ENCODE measurements at regions not wholly inside any gene's neighbourhood (a gene's known extent, or its start where the extent isn't known, plus 50 kb on each side); places are given as distances from the start of the nearest gene placed in this dataset.

DNA sequence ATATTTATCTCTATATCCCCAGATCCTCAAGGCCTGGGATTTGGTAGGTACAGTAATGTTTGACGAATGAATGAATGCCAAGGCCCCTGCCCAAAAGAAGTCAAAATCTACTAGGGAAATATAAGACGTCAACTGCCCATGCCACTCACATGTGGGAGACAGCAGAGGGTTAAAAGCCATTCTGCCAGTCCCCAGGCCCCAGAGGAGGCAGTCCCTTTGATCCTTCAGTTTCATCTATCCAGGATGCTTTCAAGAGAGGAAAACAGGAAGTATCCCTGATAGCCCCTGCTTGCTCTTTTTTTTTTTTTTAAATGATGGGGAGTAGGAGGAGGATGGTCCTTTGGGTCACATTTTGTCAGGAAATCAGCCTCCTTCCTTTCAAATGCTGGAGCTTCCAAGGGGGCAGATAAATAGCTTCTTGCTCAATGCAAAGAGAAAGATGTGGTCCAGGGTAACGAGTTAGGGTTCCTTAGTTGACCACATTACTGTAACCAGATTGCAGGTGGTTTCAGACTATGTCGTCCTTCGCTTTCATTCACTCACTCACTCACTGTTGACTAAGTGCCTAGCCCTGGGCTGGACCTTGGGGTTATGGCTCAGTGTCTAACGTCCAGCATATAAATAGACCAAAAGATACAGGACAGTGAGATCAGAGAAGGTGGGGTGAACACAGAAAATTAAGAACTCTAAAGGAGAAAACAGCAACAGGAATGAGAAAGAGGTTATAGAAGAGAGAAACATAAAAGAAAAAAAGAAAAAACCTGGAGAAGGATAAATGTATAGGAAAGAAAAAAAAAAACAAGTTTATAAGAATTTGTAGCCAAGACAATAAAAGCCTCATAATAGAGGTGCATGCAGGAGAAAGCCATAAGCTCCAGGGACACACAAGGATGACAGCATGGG, 64.6 kb upstream of the PIM1 start:
- no peak for DNase-seq (ENCODE audit: low read depth)

DNA sequence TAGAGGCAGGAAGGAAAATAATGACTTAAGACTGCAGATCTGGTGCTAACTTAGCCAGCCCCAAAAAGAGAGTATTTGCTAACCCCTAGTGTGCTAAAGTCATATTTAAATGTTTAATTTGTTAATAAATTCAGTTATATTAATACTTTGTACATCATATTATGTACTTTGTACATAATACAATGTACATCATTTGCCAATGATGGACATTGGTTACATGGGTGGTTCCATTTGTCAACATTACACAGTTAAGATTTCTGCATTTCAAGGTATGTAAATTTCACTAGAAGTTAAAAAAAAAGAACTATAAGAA, 63.9 kb upstream of the PIM1 start:
- no peak for DNase-seq (ENCODE audit: low read depth)

DNA sequence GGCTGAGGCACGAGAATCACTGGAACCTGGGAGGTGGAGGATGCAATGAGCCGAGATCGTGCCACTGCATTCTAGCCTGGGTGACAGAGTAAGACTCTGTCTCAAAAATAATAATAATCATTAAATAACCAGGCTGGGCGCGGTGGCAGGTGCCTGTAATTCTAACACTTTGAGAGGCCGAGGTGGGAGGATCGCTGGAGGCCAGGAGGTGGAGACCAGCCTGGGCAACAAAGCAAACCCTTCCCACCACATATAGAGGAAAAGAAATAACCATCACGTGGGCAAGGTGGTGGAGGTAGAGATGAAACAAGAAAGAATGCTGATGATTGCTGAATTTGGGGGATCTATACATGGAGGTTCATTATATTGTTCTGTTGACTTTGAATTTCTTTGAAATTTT, 63.4 kb upstream of the PIM1 start:
- no peak for DNase-seq (ENCODE audit: low read depth)

DNA sequence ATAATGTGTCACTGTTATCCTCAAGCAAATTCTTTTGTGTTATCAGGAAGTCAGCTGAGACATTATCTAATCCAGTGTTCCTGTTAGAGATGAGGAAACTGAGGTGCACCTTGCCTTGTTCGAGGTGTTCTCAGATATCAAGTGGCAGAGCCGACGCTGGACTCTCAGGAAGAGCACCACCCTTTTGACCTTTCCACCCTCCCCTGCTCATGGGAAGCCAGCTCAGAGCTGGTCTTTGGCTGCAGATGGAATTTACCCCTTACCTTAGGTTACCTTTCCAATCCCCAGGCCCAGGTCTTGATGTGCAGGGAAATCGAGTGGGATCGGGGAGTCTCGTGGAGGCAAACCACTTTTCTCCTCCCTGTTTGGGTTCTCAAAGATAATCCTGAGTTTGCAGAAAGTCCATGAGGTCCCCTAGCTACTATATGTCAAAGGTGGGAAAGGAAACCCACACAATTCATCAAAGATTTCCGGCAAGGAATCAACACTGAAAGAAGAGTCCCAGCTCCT, 62.9 kb upstream of the PIM1 start:
- DNase-seq (ENCODE audit: low read depth), result no peak

DNA sequence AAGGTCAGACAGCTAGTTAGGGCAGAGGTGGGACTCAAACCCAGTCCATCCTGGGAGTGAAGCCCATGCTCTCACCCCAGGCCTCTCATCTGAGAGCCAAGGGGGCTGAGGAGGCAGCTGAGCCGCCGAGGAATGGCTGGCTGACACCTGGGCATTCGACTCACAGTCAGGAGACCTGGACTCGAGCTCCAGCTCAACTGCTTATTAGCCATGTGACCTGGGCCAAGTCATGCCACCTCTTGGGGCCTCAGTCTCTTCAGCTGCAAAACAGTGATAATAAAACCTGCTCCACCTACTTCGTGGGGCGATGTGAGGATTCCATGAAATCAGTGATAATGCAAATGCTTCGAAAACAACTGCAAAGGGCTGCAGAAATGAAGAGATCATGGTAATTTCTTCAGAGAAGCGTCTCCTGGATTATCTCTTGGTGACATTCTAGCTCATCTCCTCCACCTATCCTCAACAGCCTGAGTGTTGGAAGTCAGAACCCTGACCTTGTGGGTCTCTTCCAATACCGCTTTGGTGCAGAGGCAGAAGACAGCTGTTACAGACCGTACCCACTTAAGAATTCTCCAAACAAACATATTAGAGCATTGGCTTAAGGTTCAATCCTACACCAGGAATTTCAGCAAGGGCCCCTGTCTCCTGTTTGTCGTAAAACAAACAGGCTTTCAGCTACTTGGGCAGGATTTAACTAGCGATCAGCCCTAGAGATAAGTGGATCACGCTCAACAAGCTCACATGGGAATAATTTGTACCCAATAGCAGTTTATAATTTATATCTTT, 60.0 kb upstream of the PIM1 start:
- no peak for DNase-seq (ENCODE audit: low read depth)

DNA sequence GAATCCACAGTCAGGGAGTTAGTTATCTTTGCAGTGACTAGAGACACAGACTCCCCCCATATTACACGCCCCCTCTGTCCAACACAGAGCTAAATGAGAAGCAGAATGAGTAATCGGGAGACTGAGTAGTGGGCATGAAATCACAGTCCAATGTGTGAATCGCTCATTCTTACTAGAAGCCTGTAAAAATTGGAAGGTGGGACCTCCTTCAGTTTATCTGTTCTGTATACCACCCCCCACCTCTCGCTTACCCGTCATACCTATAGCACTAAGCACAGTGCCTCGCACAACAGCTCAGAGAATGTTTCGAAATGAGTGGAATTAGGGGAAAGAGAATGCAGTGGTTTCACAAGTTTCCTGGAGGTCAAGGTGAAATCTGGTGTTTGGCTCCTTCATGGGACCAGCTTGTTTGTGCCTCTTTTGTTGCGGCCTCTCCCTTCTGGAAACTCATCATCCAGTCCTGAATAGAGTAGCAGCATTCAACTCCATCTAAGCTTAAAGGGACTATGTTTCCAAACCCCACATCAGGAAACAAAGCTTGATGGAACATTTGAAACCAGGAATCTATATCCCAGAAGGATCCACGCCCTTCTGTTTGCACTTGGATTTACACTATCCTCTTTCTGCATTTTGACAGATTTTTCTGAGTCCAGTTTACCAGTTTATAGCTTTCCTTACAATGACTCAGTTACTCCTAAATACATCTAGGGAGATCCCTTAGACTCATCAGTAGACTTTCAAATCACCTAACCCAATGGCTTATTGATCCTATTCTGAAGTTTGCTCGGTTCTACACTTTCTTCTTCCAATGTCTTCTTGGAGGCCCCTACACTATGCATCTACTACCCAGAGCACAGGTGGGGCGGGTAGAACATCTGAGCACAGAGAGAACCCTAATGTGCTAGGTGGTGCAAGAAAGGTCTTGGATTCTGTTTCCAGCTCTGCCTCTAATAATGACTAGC, 59.2 kb upstream of the PIM1 start:
- no peak for DNase-seq (ENCODE audit: low read depth)

DNA sequence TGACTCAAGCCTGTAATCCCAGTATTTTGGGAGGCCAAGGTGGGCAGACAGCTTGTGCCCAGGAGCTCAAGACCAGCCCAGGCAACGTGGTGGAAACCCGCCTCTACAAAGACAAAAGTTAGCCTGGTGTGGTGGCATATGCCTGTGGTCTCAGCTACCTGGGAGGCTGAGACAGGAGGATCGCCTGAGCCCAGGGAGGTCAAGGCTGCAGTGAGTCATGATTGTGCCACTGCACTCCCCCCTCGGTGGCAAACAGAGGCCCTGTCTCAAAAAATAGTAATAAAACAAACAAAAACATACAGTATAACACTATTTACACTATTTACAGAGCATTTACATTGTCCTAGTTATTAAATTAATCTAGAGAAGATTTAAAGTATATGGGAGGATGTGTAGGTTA, 56.0 kb upstream of the PIM1 start:
- DNase-seq (ENCODE audit: low read depth), result no peak

DNA sequence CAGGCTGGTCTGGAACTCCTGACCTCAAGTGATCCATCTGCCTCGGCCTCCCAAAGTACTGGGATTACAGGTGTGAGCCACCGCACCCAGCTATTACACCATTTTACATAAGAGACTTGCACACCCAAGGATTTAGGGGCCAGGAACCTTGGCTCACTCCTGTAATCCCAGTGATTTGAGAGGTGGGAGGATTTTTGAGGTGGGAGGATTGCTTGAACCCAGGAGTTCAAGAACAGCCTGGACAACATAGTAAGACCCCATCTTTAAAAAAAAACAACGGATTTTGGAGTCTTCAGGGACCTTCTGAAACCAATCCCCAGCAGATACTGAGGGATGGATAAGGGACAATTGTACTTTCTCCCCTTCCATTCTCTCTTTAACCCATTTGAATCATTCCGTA, 55.3 kb upstream of the PIM1 start:
- DNase-seq (ENCODE audit: low read depth), result no peak

DNA sequence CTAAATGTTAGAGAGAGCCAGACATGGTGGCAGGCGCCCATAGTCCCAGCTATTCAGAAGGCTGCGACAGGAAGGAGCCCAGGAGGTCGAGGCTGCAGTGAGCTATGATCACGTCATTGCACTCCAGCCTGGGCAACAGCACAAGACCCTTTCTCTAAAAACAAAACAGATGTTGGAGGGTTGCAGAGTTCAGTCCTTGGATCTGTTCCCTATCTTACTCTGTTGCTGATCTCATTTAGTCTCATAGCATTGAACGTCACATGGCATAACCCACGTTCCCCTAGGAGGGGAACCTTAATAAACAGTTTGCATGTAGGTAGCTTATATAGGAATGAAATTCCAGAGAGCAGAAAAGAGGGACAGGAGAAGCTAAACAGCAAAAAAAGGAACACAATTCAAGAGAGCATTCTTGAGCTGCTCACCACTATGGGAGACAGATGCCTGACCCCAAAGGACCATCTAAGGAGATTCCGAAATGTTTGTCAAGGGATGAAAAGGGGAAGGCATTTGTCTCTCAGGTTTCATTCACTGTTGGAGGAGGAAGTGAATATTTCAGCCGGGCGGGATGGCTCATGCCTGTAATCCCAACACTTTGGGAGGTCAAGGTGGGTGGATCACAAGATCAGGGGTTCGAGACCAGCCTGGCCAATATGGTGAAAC, 54.6 kb upstream of the PIM1 start:
- no peak for DNase-seq (ENCODE audit: low read depth)

DNA sequence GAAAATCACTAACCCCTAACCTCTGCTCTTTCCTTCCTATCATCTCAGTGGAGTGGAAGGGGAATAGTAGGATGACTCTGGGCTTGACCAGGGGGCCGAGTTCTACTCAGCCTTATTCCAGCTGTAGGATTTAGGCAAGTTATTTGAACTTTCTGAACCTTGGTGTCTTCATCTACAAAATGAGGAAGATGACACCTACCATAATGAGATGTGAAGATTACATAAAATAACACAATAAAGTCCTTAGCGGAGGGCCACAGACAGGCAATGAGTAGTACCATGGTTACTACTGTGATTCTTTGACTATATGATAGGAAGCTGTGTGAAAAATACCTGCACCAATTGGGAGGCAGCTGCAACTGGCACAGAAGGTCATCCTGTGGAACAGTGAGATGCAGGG, 53.6 kb upstream of the PIM1 start:
- no peak for DNase-seq (ENCODE audit: low read depth)

DNA sequence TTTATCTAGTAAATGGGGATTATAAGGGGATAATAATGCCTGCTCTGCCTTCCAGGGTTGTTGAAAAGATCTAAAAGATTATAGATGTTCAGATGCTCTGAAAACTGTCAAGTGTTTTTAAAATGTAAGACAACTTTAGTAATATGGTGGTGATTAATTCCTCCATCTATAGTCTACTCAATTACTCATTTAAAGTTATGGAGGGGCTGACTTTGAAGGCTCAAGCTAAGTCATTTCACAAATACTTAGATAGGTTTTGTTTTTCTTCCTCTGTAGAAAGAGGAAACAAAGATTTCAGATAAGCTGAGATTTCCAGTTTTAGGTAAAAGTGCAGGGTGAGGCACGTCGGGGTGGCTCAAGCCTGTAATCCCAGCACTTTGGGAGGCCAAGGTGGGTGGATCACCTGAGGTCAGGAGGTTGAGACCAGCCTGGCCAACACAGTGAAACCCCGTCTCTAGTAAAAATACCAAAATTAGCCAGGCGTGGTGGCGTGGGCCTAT, 50.5 kb upstream of the PIM1 start:
- DNase-seq (ENCODE audit: low read depth), result no peak
